ENCODE measurements at regions not wholly inside any gene's neighbourhood (a gene's known extent, or its start where the extent isn't known, plus 50 kb on each side); places are given as distances from the start of the nearest gene placed in this dataset.

GRCh38 chr14:56878766-56879165 lies 68.5 kb upstream of the OTX2 start:
- H3K9me3 ChIP-seq: no peaks in the 10 kb centered on the region
- no peak for DNase-seq
- no peaks in the 10 kb centered on the region for H3K4me1 ChIP-seq
- no peaks in the 10 kb centered on the region for H3K36me3 ChIP-seq
- WGBS, 5 donors: 88 to 98% (median 95%) methylated on average over 2 of the region's 2 CpGs
- no peak overlapping the region for H3K4me3 ChIP-seq
- intact Hi-C loops (cut with DNase I; ENCODE audit: low total_unique reads): no loop called here
- peaks cover 0 to 4% (median 0%) of the 10 kb centered on the region in 7 donors for H3K27me3 ChIP-seq (replicated peaks in 1 of 7)
- H3K27ac ChIP-seq: no peak overlapping the region
- no peak for TF ChIP-seq POLR2AphosphoS5 (IDR thresholded peaks at IDR 0.05)
- TF ChIP-seq CTCF (IDR thresholded peaks at IDR 0.05 in 8 of 11, conservative IDR thresholded peaks at IDR 0.05 in 3 of 11): no peak
- TF ChIP-seq POLR2A (IDR thresholded peaks at IDR 0.05): no peak

- no peaks in the 10 kb centered on the region for H3K36me3 ChIP-seq
- no peaks in the 10 kb centered on the region for H3K9me3 ChIP-seq
- DNase-seq: no peak
- WGBS, 5 donors: 82 to 91% (median 89%) methylated on average over 4 of the region's 4 CpGs
- no peak overlapping the region for H3K4me3 ChIP-seq
- no peak overlapping the region for H3K27ac ChIP-seq
- H3K4me1 ChIP-seq: no peaks in the 10 kb centered on the region
- TF ChIP-seq POLR2AphosphoS5 (IDR thresholded peaks at IDR 0.05): no peak
- TF ChIP-seq POLR2A (IDR thresholded peaks at IDR 0.05): no peak
- no peak for TF ChIP-seq CTCF (IDR thresholded peaks at IDR 0.05 in 8 of 11, conservative IDR thresholded peaks at IDR 0.05 in 3 of 11)
- H3K27me3 ChIP-seq (replicated peaks in 1 of 7): peaks cover 0 to 14% (median 0%) of the 10 kb centered on the region in 7 donors
- intact Hi-C loops (cut with DNase I; ENCODE audit: low total_unique reads): no loop called here
These were observed 64.9 kb upstream of the OTX2 start for GRCh38 chr14:56875104-56875675.

GRCh38 chr14:56874375-56874774 lies 64.1 kb upstream of the OTX2 start:
- DNase-seq: no peak
- Histone ChIP-seq H3K9me3 (no peaks in the 10 kb centered on the region), H3K4me3 (no peak overlapping the region), H3K27ac (no peak overlapping the region), H3K36me3 (no peaks in the 10 kb centered on the region), H3K27me3 (replicated peaks in 1 of 7) (peaks cover 0 to 14% (median 0%) of the 10 kb centered on the region in 7 donors), H3K4me1 (no peaks in the 10 kb centered on the region)
- intact Hi-C loops (cut with DNase I; ENCODE audit: low total_unique reads): no loop called here
- 16 to 30% (median 25%) methylated on average over 5 of the region's 5 CpGs for WGBS, 5 donors
- TF ChIP-seq POLR2A (IDR thresholded peaks at IDR 0.05): no peak
- peak in 3 of 11 experiments; percentile 5 to 30 (median 12) for TF ChIP-seq CTCF (IDR thresholded peaks at IDR 0.05 in 8 of 11, conservative IDR thresholded peaks at IDR 0.05 in 3 of 11)
- TF ChIP-seq POLR2AphosphoS5 (IDR thresholded peaks at IDR 0.05): no peak

GRCh38 chr14:56870336-56870735 lies 60.1 kb upstream of the OTX2 start:
- TF ChIP-seq POLR2A (IDR thresholded peaks at IDR 0.05): no peak
- TF ChIP-seq POLR2AphosphoS5 (IDR thresholded peaks at IDR 0.05): no peak
- TF ChIP-seq CTCF (IDR thresholded peaks at IDR 0.05 in 8 of 11, conservative IDR thresholded peaks at IDR 0.05 in 3 of 11): no peak
- no peaks in the 10 kb centered on the region for H3K9me3 ChIP-seq
- no peak overlapping the region for H3K27ac ChIP-seq

More at GRCh38 chr14:56870336-56870735, 60.1 kb upstream of the OTX2 start:
- intact Hi-C loops (cut with DNase I; ENCODE audit: low total_unique reads): no loop called here
- H3K4me3 ChIP-seq: no peak overlapping the region
- H3K36me3 ChIP-seq: no peaks in the 10 kb centered on the region
- DNase-seq: no peak
- H3K27me3 ChIP-seq (replicated peaks in 1 of 7): peaks cover 0 to 10% (median 0%) of the 10 kb centered on the region in 7 donors
- 88 to 98% (median 92%) methylated on average over 2 of the region's 2 CpGs for WGBS, 5 donors
- no peaks in the 10 kb centered on the region for H3K4me1 ChIP-seq

Measured in spleen (tissue), 11 donors.